ENCODE measurements at regions not wholly inside any gene's neighbourhood (a gene's known extent, or its start where the extent isn't known, plus 50 kb on each side); places are given as distances from the start of the nearest gene placed in this dataset.

GRCh38 chr5:164505791-164506190, 1000.4 kb downstream of the MAT2B start:
- Mint-ChIP-seq H3K27me3 (ENCODE audit: low read depth) (no peaks in the 10 kb centered on the region), H3K27ac (no peak overlapping the region; the same call in 1 of the 2 replicates), H3K36me3 (peaks cover 4% of the 10 kb centered on the region; the same call in 1 of the 2 replicates), H3K9me3 (peaks cover 6% of the 10 kb centered on the region), H3K4me1 (peaks cover 7% of the 10 kb centered on the region), H3K4me3 (no peak overlapping the region)
- no peak for TF ChIP-seq PRRX2 (CRISPR knock-in tag; IDR thresholded peaks at IDR 0.05)
- TF ChIP-seq ESRRA (CRISPR knock-in tag; IDR thresholded peaks at IDR 0.05; ENCODE audit: borderline replicate concordance): no peak
- TF ChIP-seq ZNF317 (CRISPR knock-in tag; IDR thresholded peaks at IDR 0.05; ENCODE audit: borderline replicate concordance, low read depth): no peak
- TF ChIP-seq ZNF138 (CRISPR knock-in tag; conservative IDR thresholded peaks at IDR 0.05): no peak
- TF ChIP-seq, protein P1, sequence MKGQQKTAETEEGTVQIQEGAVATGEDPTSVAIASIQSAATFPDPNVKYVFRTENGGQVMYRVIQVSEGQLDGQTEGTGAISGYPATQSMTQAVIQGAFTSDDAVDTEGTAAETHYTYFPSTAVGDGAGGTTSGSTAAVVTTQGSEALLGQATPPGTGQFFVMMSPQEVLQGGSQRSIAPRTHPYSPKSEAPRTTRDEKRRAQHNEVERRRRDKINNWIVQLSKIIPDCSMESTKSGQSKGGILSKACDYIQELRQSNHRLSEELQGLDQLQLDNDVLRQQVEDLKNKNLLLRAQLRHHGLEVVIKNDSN (CRISPR knock-in tag; IDR thresholded peaks at IDR 0.05): no peak
- TF ChIP-seq ZNF263 (CRISPR knock-in tag; IDR thresholded peaks at IDR 0.05; ENCODE audit: low read depth): no peak
- no peak for TF ChIP-seq ERG (CRISPR knock-in tag; IDR thresholded peaks at IDR 0.05)
- TF ChIP-seq ZBTB21 (CRISPR knock-in tag; IDR thresholded peaks at IDR 0.05; ENCODE audit: borderline replicate concordance): no peak
- ChIA-PET CTCF (no interaction called here), POLR2A (no interaction called here)
- ATAC-seq (no peak), DNase-seq (ENCODE audit: low spot score) (no peak)

- ATAC-seq (no peak), DNase-seq (ENCODE audit: low spot score) (no peak)
- Mint-ChIP-seq H3K9me3 (peaks cover 12% of the 10 kb centered on the region), H3K36me3 (peaks cover 6% of the 10 kb centered on the region), H3K27me3 (ENCODE audit: low read depth) (no peaks in the 10 kb centered on the region), H3K4me1 (peaks cover 27% of the 10 kb centered on the region), H3K4me3 (no peak overlapping the region), H3K27ac (no peak overlapping the region)
- CTCF ChIA-PET: no interaction called here
- POLR2A ChIA-PET: no interaction called here
- TF ChIP-seq ZNF281 (CRISPR knock-in tag; IDR thresholded peaks at IDR 0.05) (no peak), CREB1 (CRISPR knock-in tag; IDR thresholded peaks at IDR 0.05) (no peak), CDX4 (CRISPR knock-in tag; IDR thresholded peaks at IDR 0.05; ENCODE audit: borderline replicate concordance) (no peak)
- TF ChIP-seq, protein P2, sequence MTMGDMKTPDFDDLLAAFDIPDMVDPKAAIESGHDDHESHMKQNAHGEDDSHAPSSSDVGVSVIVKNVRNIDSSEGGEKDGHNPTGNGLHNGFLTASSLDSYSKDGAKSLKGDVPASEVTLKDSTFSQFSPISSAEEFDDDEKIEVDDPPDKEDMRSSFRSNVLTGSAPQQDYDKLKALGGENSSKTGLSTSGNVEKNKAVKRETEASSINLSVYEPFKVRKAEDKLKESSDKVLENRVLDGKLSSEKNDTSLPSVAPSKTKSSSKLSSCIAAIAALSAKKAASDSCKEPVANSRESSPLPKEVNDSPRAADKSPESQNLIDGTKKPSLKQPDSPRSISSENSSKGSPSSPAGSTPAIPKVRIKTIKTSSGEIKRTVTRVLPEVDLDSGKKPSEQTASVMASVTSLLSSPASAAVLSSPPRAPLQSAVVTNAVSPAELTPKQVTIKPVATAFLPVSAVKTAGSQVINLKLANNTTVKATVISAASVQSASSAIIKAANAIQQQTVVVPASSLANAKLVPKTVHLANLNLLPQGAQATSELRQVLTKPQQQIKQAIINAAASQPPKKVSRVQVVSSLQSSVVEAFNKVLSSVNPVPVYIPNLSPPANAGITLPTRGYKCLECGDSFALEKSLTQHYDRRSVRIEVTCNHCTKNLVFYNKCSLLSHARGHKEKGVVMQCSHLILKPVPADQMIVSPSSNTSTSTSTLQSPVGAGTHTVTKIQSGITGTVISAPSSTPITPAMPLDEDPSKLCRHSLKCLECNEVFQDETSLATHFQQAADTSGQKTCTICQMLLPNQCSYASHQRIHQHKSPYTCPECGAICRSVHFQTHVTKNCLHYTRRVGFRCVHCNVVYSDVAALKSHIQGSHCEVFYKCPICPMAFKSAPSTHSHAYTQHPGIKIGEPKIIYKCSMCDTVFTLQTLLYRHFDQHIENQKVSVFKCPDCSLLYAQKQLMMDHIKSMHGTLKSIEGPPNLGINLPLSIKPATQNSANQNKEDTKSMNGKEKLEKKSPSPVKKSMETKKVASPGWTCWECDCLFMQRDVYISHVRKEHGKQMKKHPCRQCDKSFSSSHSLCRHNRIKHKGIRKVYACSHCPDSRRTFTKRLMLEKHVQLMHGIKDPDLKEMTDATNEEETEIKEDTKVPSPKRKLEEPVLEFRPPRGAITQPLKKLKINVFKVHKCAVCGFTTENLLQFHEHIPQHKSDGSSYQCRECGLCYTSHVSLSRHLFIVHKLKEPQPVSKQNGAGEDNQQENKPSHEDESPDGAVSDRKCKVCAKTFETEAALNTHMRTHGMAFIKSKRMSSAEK (CRISPR knock-in tag; IDR thresholded peaks at IDR 0.05; ENCODE audit: borderline replicate concordance): no peak
Measured at GRCh38 chr5:164518067-164518740, 1012.8 kb downstream of the MAT2B start.
